HUES6 (cell line): ENCODE measurements at regions not wholly inside any gene's neighbourhood (a gene's known extent, or its start where the extent isn't known, plus 50 kb on each side); places are given as distances from the start of the nearest gene placed in this dataset.

Experiments
- H3K27ac ChIP-seq: 2 replicates; pipeline ENCODE4 v1.7.0; 2013; ENCODE audit warnings: low read depth, mild to moderate bottlenecking, low read length, inconsistent platforms
- H3K27me3 ChIP-seq: 2 replicates; pipeline ENCODE4 v1.6.1; 2013; ENCODE audit warnings: low read length; ENCODE audit not compliant: control insufficient read depth, insufficient read depth
- H3K36me3 ChIP-seq: 2 replicates; pipeline ENCODE4 v1.6.1; 2013; ENCODE audit warnings: low read length; ENCODE audit not compliant: control insufficient read depth, insufficient read depth
- H3K4me1 ChIP-seq: 2 replicates; pipeline ENCODE4 v1.6.1; 2013; ENCODE audit warnings: low read length; ENCODE audit not compliant: control insufficient read depth, insufficient read depth
- H3K4me3 ChIP-seq: 2 replicates; pipeline ENCODE4 v1.5.1; 2013; ENCODE audit warnings: low read depth, low read length
- H3K9ac ChIP-seq: one replicate; pipeline ENCODE4 v1.6.1; 2013; ENCODE audit warnings: mild to moderate bottlenecking, low read length
- H3K9me3 ChIP-seq: 2 replicates; pipeline ENCODE4 v1.6.1; 2013; ENCODE audit warnings: low read depth, low read length; ENCODE audit not compliant: control insufficient read depth, insufficient read depth

DNA sequence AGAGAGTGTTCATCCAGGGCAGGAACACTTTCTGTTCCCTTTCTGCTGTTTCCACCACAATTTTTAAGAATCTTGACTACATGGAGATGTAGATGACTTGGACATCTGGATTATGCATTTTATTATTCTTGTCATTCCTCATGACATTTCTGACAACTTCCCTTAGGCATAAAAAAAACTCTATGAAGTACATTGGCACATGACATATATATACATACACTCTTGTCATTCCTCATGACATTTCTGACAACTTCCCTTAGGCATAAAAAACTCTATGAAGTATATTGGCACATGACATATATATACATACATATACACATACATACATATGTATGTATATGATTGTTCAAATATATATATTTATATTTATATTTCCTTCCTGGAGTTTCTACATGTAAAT is 531.5 kb downstream of the COL12A1 start:
- H3K9ac ChIP-seq, result no peak overlapping the region

DNA sequence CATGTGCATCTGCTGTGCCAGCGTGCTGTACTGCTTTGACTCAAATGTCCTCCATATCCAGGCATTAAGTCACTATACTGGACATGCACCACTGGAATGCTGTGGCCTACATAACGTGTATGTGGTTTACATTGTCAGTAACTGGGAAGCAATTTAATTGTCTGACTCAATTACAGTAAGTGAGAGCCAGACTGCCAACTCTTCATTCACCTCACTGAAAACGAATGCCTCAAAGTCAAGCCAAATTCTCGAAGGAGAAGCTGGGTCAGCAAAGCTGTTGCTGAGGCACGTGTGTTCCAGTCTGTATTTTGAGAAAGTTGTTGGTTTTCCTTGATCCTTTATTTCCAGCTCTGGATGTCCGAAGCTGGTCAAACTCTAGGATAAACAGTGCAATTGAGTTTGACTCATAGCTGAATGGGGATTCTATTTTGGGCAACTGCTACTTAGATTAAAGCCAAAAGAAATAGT is 534.3 kb downstream of the COL12A1 start:
- H3K4me3 ChIP-seq, result no peak overlapping the region
- no peaks in the 10 kb centered on the region for H3K9me3 ChIP-seq
- no peak overlapping the region for H3K9ac ChIP-seq
- no peaks in the 10 kb centered on the region for H3K27me3 ChIP-seq
- no peaks in the 10 kb centered on the region for H3K4me1 ChIP-seq
- no peaks in the 10 kb centered on the region for H3K36me3 ChIP-seq
- H3K27ac ChIP-seq, result no peak overlapping the region

More for the DNA sequence above, 531.5 kb downstream of the COL12A1 start:
- H3K27me3 ChIP-seq, result no peaks in the 10 kb centered on the region
- no peaks in the 10 kb centered on the region for H3K9me3 ChIP-seq
- H3K4me3 ChIP-seq, result no peak overlapping the region
- H3K36me3 ChIP-seq, result no peaks in the 10 kb centered on the region
- no peaks in the 10 kb centered on the region for H3K4me1 ChIP-seq
- no peak overlapping the region for H3K27ac ChIP-seq

GRCh38 chr6:74658391-74658790 is 547.5 kb downstream of the COL12A1 start:
- Histone ChIP-seq H3K27me3 (no peaks in the 10 kb centered on the region), H3K27ac (no peak overlapping the region), H3K9me3 (peaks cover 9% of the 10 kb centered on the region; the same call in 1 of the 2 replicates), H3K9ac (no peak overlapping the region), H3K36me3 (no peaks in the 10 kb centered on the region), H3K4me3 (no peak overlapping the region), H3K4me1 (no peaks in the 10 kb centered on the region)

GRCh38 chr6:74657931-74658330 is 547.9 kb downstream of the COL12A1 start:
- no peaks in the 10 kb centered on the region for H3K4me1 ChIP-seq
- H3K4me3 ChIP-seq, result no peak overlapping the region

DNA sequence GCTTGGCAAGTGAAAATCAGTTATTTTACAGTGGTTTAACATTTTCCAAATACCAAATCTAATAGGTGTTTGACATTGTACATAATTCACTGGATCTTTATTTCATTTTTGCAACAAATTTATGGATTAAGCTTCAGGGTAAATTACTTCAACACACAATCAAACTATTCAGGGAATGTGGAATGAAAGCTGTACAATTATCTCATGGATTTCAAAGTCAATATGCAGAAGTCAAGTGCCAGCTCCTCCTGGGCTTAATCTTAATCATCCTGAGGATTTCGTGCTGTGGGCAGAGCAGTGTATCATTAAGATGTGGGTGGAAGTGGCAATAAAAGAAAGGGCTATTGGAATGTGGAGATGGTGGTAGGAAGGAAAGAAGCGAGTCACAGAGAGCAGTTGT is 548.8 kb downstream of the COL12A1 start:
- no peak overlapping the region for H3K4me3 ChIP-seq
- no peaks in the 10 kb centered on the region for H3K36me3 ChIP-seq
- H3K27ac ChIP-seq, result no peak overlapping the region
- no peaks in the 10 kb centered on the region for H3K27me3 ChIP-seq
- peaks cover 9% of the 10 kb centered on the region; the same call in 1 of the 2 replicates for H3K9me3 ChIP-seq
- no peak overlapping the region for H3K9ac ChIP-seq
- no peaks in the 10 kb centered on the region for H3K4me1 ChIP-seq

More at GRCh38 chr6:74657931-74658330, 547.9 kb downstream of the COL12A1 start:
- H3K36me3 ChIP-seq, result no peaks in the 10 kb centered on the region
- peaks cover 9% of the 10 kb centered on the region; the same call in 1 of the 2 replicates for H3K9me3 ChIP-seq
- H3K9ac ChIP-seq, result no peak overlapping the region
- no peaks in the 10 kb centered on the region for H3K27me3 ChIP-seq
- H3K27ac ChIP-seq, result no peak overlapping the region

DNA sequence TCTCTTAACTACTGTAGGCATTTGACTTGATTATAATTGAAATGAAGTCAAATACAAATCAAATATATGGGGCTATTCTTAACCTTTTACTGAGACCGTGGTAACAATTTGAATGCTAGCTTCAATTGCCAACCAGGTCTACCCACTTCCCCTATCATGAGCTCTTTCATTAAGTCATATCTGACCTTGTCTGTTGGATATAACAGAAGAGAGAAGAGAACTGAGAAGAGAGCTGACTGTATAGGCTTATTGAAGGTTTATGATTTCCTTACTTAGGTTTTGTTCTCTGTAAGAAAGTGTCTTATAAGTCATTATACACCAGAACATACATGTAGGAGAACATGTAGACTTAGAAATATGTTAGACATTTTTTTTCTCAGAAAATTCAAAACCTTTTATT is 549.4 kb downstream of the COL12A1 start:
- Histone ChIP-seq H3K4me1 (no peaks in the 10 kb centered on the region), H3K9me3 (peaks cover 9% of the 10 kb centered on the region; the same call in 1 of the 2 replicates), H3K27ac (no peak overlapping the region), H3K9ac (no peak overlapping the region), H3K36me3 (no peaks in the 10 kb centered on the region), H3K4me3 (no peak overlapping the region), H3K27me3 (no peaks in the 10 kb centered on the region)

GRCh38 chr6:74654296-74654695 is 551.6 kb downstream of the COL12A1 start:
- Histone ChIP-seq H3K4me1 (no peaks in the 10 kb centered on the region), H3K4me3 (no peak overlapping the region), H3K27ac (no peak overlapping the region), H3K27me3 (no peaks in the 10 kb centered on the region), H3K9me3 (no peaks in the 10 kb centered on the region), H3K9ac (no peak overlapping the region), H3K36me3 (no peaks in the 10 kb centered on the region)

DNA sequence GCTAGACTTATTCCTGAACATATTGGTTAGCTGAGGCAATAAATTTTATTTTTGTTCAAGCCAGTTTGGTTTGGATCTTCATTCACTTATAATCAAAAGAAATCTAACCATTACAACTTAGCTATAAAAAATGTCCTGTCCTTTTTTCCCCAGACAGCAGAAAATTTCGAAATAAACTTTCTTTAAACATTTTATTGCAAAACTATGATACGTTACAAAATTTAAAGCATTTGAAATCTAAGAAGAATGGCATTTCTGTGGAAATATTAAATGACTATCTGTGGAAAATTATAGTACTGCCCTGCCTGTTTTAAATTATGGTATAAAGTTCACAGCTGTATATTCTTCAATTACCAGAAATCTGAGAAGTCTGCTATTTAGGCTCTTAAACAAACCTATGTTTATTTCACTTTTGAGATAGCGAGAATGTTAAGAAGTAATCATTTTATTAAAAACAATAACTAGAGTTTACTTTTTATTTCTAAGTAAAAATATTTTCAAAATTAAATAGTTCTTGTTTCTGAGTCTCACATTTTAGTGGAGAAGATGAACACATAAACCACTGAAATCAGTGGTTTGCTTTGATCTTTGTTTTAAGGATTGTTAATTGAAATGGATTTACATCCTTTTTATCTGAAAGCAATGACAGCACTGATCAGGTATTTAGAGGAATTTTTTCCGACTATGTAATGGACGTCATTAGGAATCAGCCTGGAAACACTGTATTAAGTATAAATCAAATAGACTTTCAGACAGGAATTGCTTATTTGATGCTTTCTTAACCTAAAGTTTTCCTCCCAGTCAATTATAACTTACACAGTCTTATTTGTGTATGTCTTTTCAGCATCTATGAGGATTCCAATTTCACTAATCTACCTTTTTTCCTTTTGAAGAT is 553.7 kb downstream of the COL12A1 start:
- Histone ChIP-seq H3K36me3 (no peaks in the 10 kb centered on the region), H3K9me3 (no peaks in the 10 kb centered on the region), H3K27me3 (no peaks in the 10 kb centered on the region), H3K27ac (no peak overlapping the region), H3K9ac (no peak overlapping the region), H3K4me3 (no peak overlapping the region), H3K4me1 (no peaks in the 10 kb centered on the region)

- H3K36me3 ChIP-seq, result no peaks in the 10 kb centered on the region
- H3K9ac ChIP-seq, result no peak overlapping the region
- peaks cover 5% of the 10 kb centered on the region; the same call in 1 of the 2 replicates for H3K4me1 ChIP-seq
- H3K4me3 ChIP-seq, result no peak overlapping the region
- no peak overlapping the region for H3K27ac ChIP-seq
- no peaks in the 10 kb centered on the region for H3K27me3 ChIP-seq
- H3K9me3 ChIP-seq, result no peaks in the 10 kb centered on the region
These were observed 555.2 kb downstream of the COL12A1 start for GRCh38 chr6:74650668-74651067.

GRCh38 chr6:74646461-74646860 is 559.4 kb downstream of the COL12A1 start:
- Histone ChIP-seq H3K4me3 (no peak overlapping the region), H3K9me3 (no peaks in the 10 kb centered on the region), H3K27me3 (no peaks in the 10 kb centered on the region), H3K9ac (no peak overlapping the region), H3K27ac (no peak overlapping the region), H3K36me3 (no peaks in the 10 kb centered on the region), H3K4me1 (peaks cover 18% of the 10 kb centered on the region; the same call in 1 of the 2 replicates)

- Histone ChIP-seq H3K4me1 (peaks cover 18% of the 10 kb centered on the region; the same call in 1 of the 2 replicates), H3K4me3 (no peak overlapping the region; the same call in 1 of the 2 replicates), H3K36me3 (no peaks in the 10 kb centered on the region), H3K27me3 (no peaks in the 10 kb centered on the region), H3K9ac (no peak overlapping the region), H3K9me3 (no peaks in the 10 kb centered on the region), H3K27ac (peak overlapping the region; percentile 67)
These were observed 560.6 kb downstream of the COL12A1 start for GRCh38 chr6:74645108-74645849.
